LNCaP clone FGC (cell line): ENCODE measurements at regions not wholly inside any gene's neighbourhood (a gene's known extent, or its start where the extent isn't known, plus 50 kb on each side); places are given as distances from the start of the nearest gene placed in this dataset.

Experiments
- DNase-seq: peaks from one replicate; pipeline ENCODE4 v3.0.0-alpha.2; 2011; ENCODE audit warnings: low read depth
- H3K4me3 ChIP-seq: 2 replicates; pipeline ENCODE4 v1.5.1; 2011; ENCODE audit warnings: mild to moderate bottlenecking, low read depth, low read length, control low read depth
- CTCF ChIP-seq: IDR thresholded peaks from 2 replicates; pipeline ENCODE4 v1.5.1; 2012; ENCODE audit warnings: mild to moderate bottlenecking; ENCODE audit not compliant: control insufficient read depth, insufficient read depth; ENCODE audit errors: extremely low read depth

- H3K4me3 ChIP-seq, result no peak overlapping the region
- TF ChIP-seq CTCF, result no peak
- DNase-seq, result no peak
Measured at GRCh38 chr3:101166150-101166549, 154.2 kb downstream of the IMPG2 start.

- no peak for DNase-seq
- H3K4me3 ChIP-seq, result no peak overlapping the region
- no peak for TF ChIP-seq CTCF
Measured at GRCh38 chr3:101163554-101163953, 156.8 kb downstream of the IMPG2 start.

GRCh38 chr3:101159478-101159877 is 160.9 kb downstream of the IMPG2 start:
- no peak overlapping the region for H3K4me3 ChIP-seq
- DNase-seq, result no peak
- no peak for TF ChIP-seq CTCF

- no peak for DNase-seq
- TF ChIP-seq CTCF, result no peak
- H3K4me3 ChIP-seq, result no peak overlapping the region
Measured at GRCh38 chr3:101158374-101158773, 162.0 kb downstream of the IMPG2 start.

- H3K4me3 ChIP-seq, result no peak overlapping the region
- no peak for DNase-seq
- no peak for TF ChIP-seq CTCF
Measured at GRCh38 chr3:101156787-101157345, 163.5 kb downstream of the IMPG2 start.

- DNase-seq, result no peak
- no peak overlapping the region for H3K4me3 ChIP-seq
- TF ChIP-seq CTCF, result no peak
Measured at GRCh38 chr3:101155825-101156224, 162.6 kb upstream of the ABI3BP start.

GRCh38 chr3:101154401-101154800 is 161.2 kb upstream of the ABI3BP start:
- DNase-seq, result no peak
- no peak overlapping the region for H3K4me3 ChIP-seq
- no peak for TF ChIP-seq CTCF
